K562 (cell line): ENCODE measurements at regions not wholly inside any gene's neighbourhood (a gene's known extent, or its start where the extent isn't known, plus 50 kb on each side); places are given as distances from the start of the nearest gene placed in this dataset.

ENCODE experiments used
- ATAC-seq: fragments of 200-7000 bp; cut with Tn5 transposase; 3 replicates; pipeline ENCODE4 v1.9.1; 2020; ENCODE audit warnings: moderate library complexity
- BruUV-seq: library from RNA; stranded (reverse); fragments of 400-500 nt; replicated peaks from 2 replicates; lab custom pipeline; 2021; lab: Mats Ljungman, UMichigan
- CTCF ChIA-PET: fragments of 300-600 bp; formaldehyde crosslinking; extraction: SDS; loops from one replicate; lab custom pipeline; 2021; ENCODE audit warnings: low intra/inter-chr PET ratio; lab: Yijun Ruan, JAX
- POLR2A ChIA-PET: fragments of 300-600, 350-650 bp; sonication (Branson Sonifier 250); formaldehyde crosslinking; extraction: SDS; loops from one replicate; lab custom pipeline; 2021; ENCODE audit warnings: antibody characterized with exemption, inconsistent platforms; lab: Yijun Ruan, JAX
- DNase-seq, 4 experiments: peaks; one replicate each; pipeline versions ENCODE4 v3.0.0 to v3.0.0-alpha.2; 2011 to 2018; ENCODE audit warnings: low spot score in 3 of 4, mixed read lengths in 3 of 4; ENCODE audit errors: extremely low read depth in 1 of 4
- FAIRE-seq: peaks from 2 replicates; lab custom pipeline; 2011; peaks lifted over from hg19 to GRCh38; lab: Jason Lieb, UNC
- H2AFZ ChIP-seq: 2 replicates; pipeline ENCODE4 v1.6.0; 2011; ENCODE audit warnings: low read depth, low read length, control low read depth, inconsistent platforms
- H3K27ac ChIP-seq: fragments of 200-600 bp; 3 replicates; pipeline ENCODE4 v1.8.0; 2011; ENCODE audit warnings: low read depth, mild to moderate bottlenecking, control low read depth, inconsistent platforms, low read length, moderate library complexity, mixed read lengths; ENCODE audit errors: extremely low read depth
- H3K27me3 ChIP-seq, 2 experiments: fragments of 300-600 bp in 1 of 2; 2 replicates in 1 of 2; 3 replicates in 1 of 2; pipeline versions ENCODE4 v1.6.0 to v1.8.0; 2011; ENCODE audit warnings: inconsistent platforms in 2 of 2, low read length in 2 of 2, mild to moderate bottlenecking in 1 of 2, mixed read lengths in 1 of 2, moderate library complexity in 1 of 2; ENCODE audit not compliant: control insufficient read depth in 2 of 2, insufficient read depth in 2 of 2
- H3K36me3 ChIP-seq: fragments of 300-600 bp; 3 replicates; pipeline ENCODE4 v1.8.0; 2011; ENCODE audit warnings: mild to moderate bottlenecking, low read length, inconsistent platforms; ENCODE audit not compliant: control insufficient read depth, insufficient read depth
- H3K4me1 ChIP-seq, 2 experiments: fragments of 200-600 bp in 1 of 2; replicated peaks in 1 of 2; 2 replicates in 1 of 2; 3 replicates in 1 of 2; pipeline versions ENCODE4 v1.5.1 to v1.8.0; 2011; ENCODE audit warnings: inconsistent platforms in 2 of 2, low read length in 2 of 2, mild to moderate bottlenecking in 1 of 2, mixed read lengths in 1 of 2, moderate library complexity in 1 of 2; ENCODE audit not compliant: control insufficient read depth in 2 of 2, insufficient read depth in 2 of 2
- H3K4me2 ChIP-seq: 2 replicates; pipeline ENCODE4 v1.6.1; 2011; ENCODE audit warnings: low read length, control low read depth, inconsistent platforms, mixed read lengths; ENCODE audit not compliant: insufficient read depth
- H3K4me3 ChIP-seq: fragments of 200-600 bp; sonication (generic), shearing (Covaris generic); 2 replicates; pipeline ENCODE4 v1.5.1; 2016; ENCODE audit warnings: control low read depth, inconsistent platforms
- H3K79me2 ChIP-seq: fragments of 200-600 bp; 3 replicates; pipeline ENCODE4 v1.8.0; 2011; ENCODE audit warnings: low read length, inconsistent platforms; ENCODE audit not compliant: control insufficient read depth, insufficient read depth
- H3K9ac ChIP-seq, 2 experiments: 2 replicates each; pipeline versions ENCODE4 v1.6.0 to v1.6.1; 2011; ENCODE audit warnings: low read depth in 2 of 2, low read length in 2 of 2, control low read depth in 1 of 2, inconsistent platforms in 1 of 2, mild to moderate bottlenecking in 1 of 2, mixed read lengths in 1 of 2; ENCODE audit not compliant: insufficient read depth in 1 of 2
- H3K9me1 ChIP-seq: one replicate; pipeline ENCODE4 v1.6.0; 2011; ENCODE audit warnings: inconsistent platforms, mild to moderate bottlenecking, low read length, moderate library complexity; ENCODE audit not compliant: control insufficient read depth, insufficient read depth
- H3K9me3 ChIP-seq: replicated peaks from 2 replicates; pipeline ENCODE4 v1.5.1; 2011; ENCODE audit warnings: low read depth, low read length, inconsistent platforms; ENCODE audit not compliant: control insufficient read depth, insufficient read depth
- H4K20me1 ChIP-seq: replicated peaks from 2 replicates; pipeline ENCODE4 v1.6.1; 2011; ENCODE audit warnings: low read length, inconsistent platforms, mixed read lengths; ENCODE audit not compliant: control insufficient read depth, insufficient read depth
- GABPB2 ChIP-seq: fragments of 250-450 bp; sonication (Bioruptor Pico); conservative IDR thresholded peaks from 2 replicates; pipeline ENCODE4 v1.5.1; 2021; ENCODE audit warnings: mild to moderate bottlenecking
- KAT2B ChIP-seq: IDR thresholded peaks from one replicate; pipeline ENCODE4 v1.6.1; 2012; ENCODE audit warnings: low read depth, mild to moderate bottlenecking, control low read depth, inconsistent platforms, low read length, moderate library complexity
- STAG1 ChIP-seq: sonication (generic); formaldehyde crosslinking; IDR thresholded peaks from 2 replicates; pipeline ENCODE4 v1.5.0; 2020; ENCODE audit warnings: missing genetic modification reagents, borderline replicate concordance
- ZEB2 ChIP-seq: fragments of 450-650 bp; IDR thresholded peaks from 2 replicates; pipeline ENCODE4 v1.6.1; 2016
- ZNF3 ChIP-seq: fragments of 250-450 bp; sonication (Bioruptor Pico); IDR thresholded peaks from 2 replicates; pipeline ENCODE4 v1.5.0; 2021; ENCODE audit warnings: mild to moderate bottlenecking, moderate library complexity
- WGBS: fragments of 100-300 bp; shearing (Covaris generic); methylation state at CpG from one replicate; pipeline ENCODE4 v1.1.6; 2016; ENCODE audit warnings: low coverage, mixed read lengths; ENCODE audit not compliant: insufficient coverage; ENCODE audit errors: missing lambda C conversion rate; 5-methylcytosine and 5-hydroxymethylcytosine counted together
- in situ Hi-C: fragments of 300-500 bp; cut with MboI; formaldehyde crosslinking; loops from 4 replicates; pipeline ENCODE4 v1.15.0; 2018; ENCODE audit warnings: inconsistent platforms, mixed read lengths
- intact Hi-C: fragments of 100-400 bp; cut with micrococcal nuclease; formaldehyde crosslinking; loops from 2 replicates; pipeline ENCODE4 v1.14.2; 2022
- TF ChIP-seq, protein P1 (sequence below): fragments of 250-450 bp; sonication (Bioruptor Pico); IDR thresholded peaks from 2 replicates; pipeline ENCODE4 v1.6.1; 2021; ENCODE audit warnings: mild to moderate bottlenecking

DNA sequence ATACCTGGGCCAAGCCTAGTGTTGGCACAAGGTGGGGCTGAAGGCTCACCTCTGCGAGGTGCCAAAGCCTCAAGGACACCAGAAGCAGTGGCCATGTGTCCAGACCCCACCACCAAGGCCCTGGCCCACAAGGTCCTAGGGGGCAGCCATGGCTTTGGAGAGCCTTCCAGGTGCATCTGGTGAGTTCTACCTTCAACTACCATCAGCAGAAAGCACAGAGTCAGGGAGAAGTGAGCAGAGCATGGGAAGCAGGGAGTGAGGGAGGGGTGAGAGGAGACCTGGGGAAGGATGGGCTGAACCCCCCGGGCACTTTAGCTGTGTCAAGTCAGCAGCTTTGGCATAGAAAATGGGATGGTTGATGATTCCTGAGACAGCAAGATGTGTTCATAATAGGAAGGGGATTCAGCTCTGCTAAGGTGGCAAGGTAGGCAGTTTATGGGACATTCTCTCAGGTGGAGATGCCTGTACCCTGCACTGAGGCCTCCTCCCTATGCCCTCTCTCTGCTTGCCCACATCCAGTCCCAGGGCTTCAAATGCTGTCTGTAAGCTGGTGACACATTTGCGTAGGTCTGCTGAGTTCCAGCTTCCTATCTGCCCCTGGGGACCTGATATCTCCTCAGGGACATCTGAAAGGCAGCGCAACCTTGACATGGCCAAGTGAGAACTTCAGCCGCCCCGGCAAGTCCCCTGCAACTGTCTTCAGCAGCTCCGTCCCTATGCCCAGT is 83.4 kb upstream of the RGPD5 start:
- H4K20me1 ChIP-seq = no peaks in the 10 kb centered on the region
- H3K4me3 ChIP-seq = no peak overlapping the region
- H3K4me2 ChIP-seq = no peak overlapping the region
- DNase-seq (no peak), ATAC-seq (no peak), FAIRE-seq (no peak)
- in situ Hi-C loops (no loop called here), intact Hi-C loops (no loop called here)
- H3K9me1 ChIP-seq = no peaks in the 10 kb centered on the region
- H3K27me3 ChIP-seq = peaks cover 0 to 9% of the 10 kb centered on the region in 2 experiments; a peak in 1 of 5 replicates
- H3K27ac ChIP-seq = no peak overlapping the region
- no TSS peak for BruUV-seq
- H3K9me3 ChIP-seq = no peaks in the 10 kb centered on the region
- ChIA-PET CTCF (no interaction called here), POLR2A (no interaction called here)
- TF ChIP-seq, protein P1, sequence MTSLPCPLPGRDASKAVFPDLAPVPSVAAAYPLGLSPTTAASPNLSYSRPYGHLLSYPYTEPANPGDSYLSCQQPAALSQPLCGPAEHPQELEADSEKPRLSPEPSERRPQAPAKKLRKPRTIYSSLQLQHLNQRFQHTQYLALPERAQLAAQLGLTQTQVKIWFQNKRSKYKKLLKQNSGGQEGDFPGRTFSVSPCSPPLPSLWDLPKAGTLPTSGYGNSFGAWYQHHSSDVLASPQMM (CRISPR knock-in tag) = no peak
- TF ChIP-seq ZNF3 (CRISPR knock-in tag) (no peak), STAG1 (CRISPR knock-in tag) (no peak), GABPB2 (no peak), KAT2B (no peak), ZEB2 (no peak)
- H3K36me3 ChIP-seq = no peaks in the 10 kb centered on the region
- H3K4me1 ChIP-seq = no peaks in the 10 kb centered on the region
- WGBS = 2% methylated on average over 7 of the region's 7 CpGs
- H3K9ac ChIP-seq = no peak overlapping the region
- no peaks in the 10 kb centered on the region for H3K79me2 ChIP-seq
- H2AFZ ChIP-seq = no peak overlapping the region
